HCT116 (cell line): ENCODE measurements at regions not wholly inside any gene's neighbourhood (a gene's known extent, or its start where the extent isn't known, plus 50 kb on each side); places are given as distances from the start of the nearest gene placed in this dataset.

ENCODE experiments used
- ATAC-seq: fragments of 200-7000 bp; cut with Tn5 transposase; 2 replicates; pipeline ENCODE4 v1.9.1; 2020; ENCODE audit warnings: mild to moderate bottlenecking, moderate library complexity
- BruUV-seq: library from RNA; stranded (reverse); fragments of 400-500 nt; replicated peaks from 2 replicates; lab custom pipeline; 2021; lab: Mats Ljungman, UMichigan
- CTCF ChIA-PET: fragments of 300-600 bp; sonication (Branson Sonifier 250); formaldehyde crosslinking; loops from one replicate; lab custom pipeline; 2021; ENCODE audit warnings: antibody characterized with exemption; lab: Charles Lee
- POLR2A ChIA-PET: fragments of 300-600, 350-600 bp; sonication (Branson Sonifier 250); formaldehyde crosslinking; loops from one replicate; lab custom pipeline; 2021; ENCODE audit warnings: antibody characterized with exemption; lab: Charles Lee
- RAD21 ChIA-PET, 2 experiments: fragments of 300-600 bp; sonication (Branson Sonifier 250); formaldehyde crosslinking; loops; one replicate each; lab custom pipeline; 2023; ENCODE audit warnings: low total read pairs in 2 of 2; ENCODE audit not compliant: uncharacterized antibody in 2 of 2, unreplicated experiment in 2 of 2, low non-redundant PET in 1 of 2; lab: Charles Lee
- DNase-seq: peaks from one replicate; pipeline ENCODE4 v3.0.0-alpha.2; 2010; ENCODE audit warnings: low read depth, low spot score
- H2AFZ ChIP-seq: fragments of 200-600 bp; shearing (Covaris generic), sonication (generic); 2 replicates; pipeline ENCODE4 v1.6.1; 2017; ENCODE audit warnings: low read depth, mixed run types, mixed read lengths, antibody characterized with exemption, low read length; ENCODE audit not compliant: poor library complexity, severe bottlenecking
- H3K27ac ChIP-seq: 2 replicates; pipeline ENCODE4 v1.5.1; 2012; ENCODE audit warnings: low read depth, low read length
- H3K27me3 ChIP-seq: fragments of 200-600 bp; sonication (generic); 2 replicates; pipeline ENCODE4 v1.6.1; 2016; ENCODE audit warnings: mixed run types, low read length, mixed read lengths; ENCODE audit not compliant: insufficient read depth
- H3K36me3 ChIP-seq, 2 experiments: fragments of 200-500 bp in 1 of 2; fragments of 200-600 bp in 1 of 2; sonication (Bioruptor generic) in 1 of 2; sonication (generic) in 1 of 2; 2 replicates each; pipeline versions ENCODE4 v1.5.1 to v1.6.1; 2014 to 2016; ENCODE audit warnings: low read length in 2 of 2, inconsistent platforms in 1 of 2, mixed read lengths in 1 of 2, mixed run types in 1 of 2; ENCODE audit not compliant: insufficient read depth in 2 of 2, control insufficient read depth in 1 of 2
- H3K4me1 ChIP-seq, 2 experiments: fragments of 200-600 bp in 1 of 2; sonication (generic) in 1 of 2; 2 replicates each; pipeline versions ENCODE4 v1.5.1 to v1.6.1; 2012 to 2017; ENCODE audit warnings: low read length in 2 of 2, inconsistent platforms in 1 of 2, mild to moderate bottlenecking in 1 of 2, mixed read lengths in 1 of 2, mixed run types in 1 of 2, moderate library complexity in 1 of 2; ENCODE audit not compliant: insufficient read depth in 2 of 2, control insufficient read depth in 1 of 2
- H3K4me2 ChIP-seq: fragments of 200-600 bp; sonication (generic); 2 replicates; pipeline ENCODE4 v1.6.1; 2017; ENCODE audit warnings: mixed run types, low read length, mixed read lengths
- H3K4me3 ChIP-seq, 2 experiments: fragments of 200-600 bp in 1 of 2; sonication (generic) in 1 of 2; replicated peaks in 1 of 2; 2 replicates each; pipeline ENCODE4 v1.5.1; 2011 to 2016; ENCODE audit warnings: low read length in 2 of 2, control low read depth in 1 of 2, low read depth in 1 of 2, mild to moderate bottlenecking in 1 of 2, mixed read lengths in 1 of 2, mixed run types in 1 of 2
- H3K79me2 ChIP-seq: fragments of 200-600 bp; sonication (generic); 2 replicates; pipeline ENCODE4 v1.6.1; 2017; ENCODE audit warnings: mild to moderate bottlenecking, mixed run types, low read length, moderate library complexity, mixed read lengths; ENCODE audit not compliant: insufficient read depth
- H3K9ac ChIP-seq: fragments of 200-600 bp; sonication (generic); 2 replicates; pipeline ENCODE4 v1.6.1; 2016; ENCODE audit warnings: low read length, mixed read lengths
- H3K9me2 ChIP-seq: fragments of 200-600 bp; sonication (generic), shearing (Covaris generic); 2 replicates; pipeline ENCODE4 v1.6.1; 2017; ENCODE audit warnings: mixed run types, mild to moderate bottlenecking, moderate library complexity; ENCODE audit not compliant: insufficient read depth
- H3K9me3 ChIP-seq, 2 experiments: fragments of 200-500 bp in 1 of 2; fragments of 200-600 bp in 1 of 2; sonication (Bioruptor generic) in 1 of 2; sonication (generic) in 1 of 2; 2 replicates each; pipeline ENCODE4 v1.6.1; 2014 to 2017; ENCODE audit warnings: low read length in 2 of 2, mixed read lengths in 2 of 2, inconsistent platforms in 1 of 2, low read depth in 1 of 2, mild to moderate bottlenecking in 1 of 2, mixed run types in 1 of 2, moderate library complexity in 1 of 2; ENCODE audit not compliant: control insufficient read depth in 1 of 2, insufficient read depth in 1 of 2
- H4K20me1 ChIP-seq: fragments of 200-600 bp; sonication (generic), shearing (Covaris generic); 2 replicates; pipeline ENCODE4 v1.6.1; 2017; ENCODE audit warnings: mixed run types, mild to moderate bottlenecking, moderate library complexity; ENCODE audit not compliant: insufficient read depth
- CTCF ChIP-seq, 3 experiments: fragments of 200-600 bp in 1 of 3; sonication (generic) in 1 of 3; IDR thresholded peaks in 2 of 3; conservative IDR thresholded peaks in 1 of 3; 2 replicates each; pipeline ENCODE4 v1.5.1; 2012 to 2017; ENCODE audit warnings: low read depth in 2 of 3, low read length in 2 of 3, antibody characterized with exemption in 1 of 3, borderline replicate concordance in 1 of 3, control low read depth in 1 of 3, mild to moderate bottlenecking in 1 of 3, mixed read lengths in 1 of 3, mixed run types in 1 of 3, moderate library complexity in 1 of 3; ENCODE audit not compliant: insufficient read depth in 1 of 3
- ELF1 ChIP-seq: IDR thresholded peaks from 2 replicates; pipeline ENCODE4 v1.6.1; 2012; ENCODE audit warnings: low read depth, borderline replicate concordance
- EZH2 ChIP-seq: fragments of 200-600 bp; sonication (generic); IDR thresholded peaks from 2 replicates; pipeline ENCODE4 v1.6.1; 2017; ENCODE audit warnings: antibody characterized with exemption, mixed run types
- EZH2phosphoT487 ChIP-seq: fragments of 200-600 bp; IDR thresholded peaks from 2 replicates; pipeline ENCODE4 v1.6.1; 2018; ENCODE audit warnings: antibody characterized with exemption, borderline replicate concordance
- FOSL1 ChIP-seq: IDR thresholded peaks from 2 replicates; pipeline ENCODE4 v1.6.1; 2012; ENCODE audit warnings: low read depth
- JUND ChIP-seq: IDR thresholded peaks from 2 replicates; pipeline ENCODE4 v1.6.1; 2012
- POLR2A ChIP-seq: IDR thresholded peaks from 2 replicates; pipeline ENCODE4 v1.7.0; 2011; ENCODE audit warnings: borderline replicate concordance; ENCODE audit not compliant: insufficient read depth, insufficient read length; ENCODE audit errors: extremely low read depth
- POLR2AphosphoS5 ChIP-seq: IDR thresholded peaks from 2 replicates; pipeline ENCODE4 v1.6.1; 2011; ENCODE audit warnings: mild to moderate bottlenecking, low read depth, low read length, moderate library complexity
- SIN3A ChIP-seq: IDR thresholded peaks from 2 replicates; pipeline ENCODE4 v1.6.1; 2012; ENCODE audit warnings: low read depth
- SRF ChIP-seq: IDR thresholded peaks from 2 replicates; pipeline ENCODE4 v1.6.1; 2012; ENCODE audit warnings: low read depth
- TCF7L2 ChIP-seq: IDR thresholded peaks from 2 replicates; pipeline ENCODE4 v1.7.0; 2011; ENCODE audit warnings: borderline replicate concordance, inconsistent platforms; ENCODE audit not compliant: insufficient read depth, insufficient read length; ENCODE audit errors: extremely low read depth
- YY1 ChIP-seq: IDR thresholded peaks from 2 replicates; pipeline ENCODE4 v1.6.1; 2011; ENCODE audit warnings: low read length, low read depth, moderate library complexity, mild to moderate bottlenecking; ENCODE audit not compliant: insufficient replicate concordance; ENCODE audit errors: extremely low read depth
- ZFX ChIP-seq: fragments of 450-650 bp; IDR thresholded peaks from 2 replicates; pipeline ENCODE4 v1.6.1; 2017
- intact Hi-C: fragments of 100-400 bp; cut with micrococcal nuclease; formaldehyde crosslinking; loops from 2 replicates; pipeline ENCODE4 v1.10.0; 2022

- no peak for TF ChIP-seq CTCF (IDR thresholded peaks at IDR 0.05 in 2 of 3, conservative IDR thresholded peaks at IDR 0.05 in 1 of 3; ENCODE audit: borderline replicate concordance in 1 of 3, insufficient read depth in 1 of 3, low read depth in 2 of 3, low read length in 2 of 3)
Measured at GRCh38 chr2:129262934-129263333, 716.5 kb upstream of the RAB6C start (continued).

GRCh38 chr2:129263939-129264338 lies 715.5 kb upstream of the RAB6C start:
- H4K20me1 ChIP-seq, result no peaks in the 10 kb centered on the region; the same call in 1 of the 2 replicates
- no peak overlapping the region for H3K4me2 ChIP-seq
- H3K9ac ChIP-seq, result no peak overlapping the region
- H2AFZ ChIP-seq, result no peak overlapping the region
- H3K4me3 ChIP-seq, result no peak overlapping the region
- CTCF ChIA-PET, result no interaction called here
- H3K4me1 ChIP-seq, result no peaks in the 10 kb centered on the region
- POLR2A ChIA-PET, result no interaction called here
- RAD21 ChIA-PET, result no interaction called here
- H3K79me2 ChIP-seq, result no peaks in the 10 kb centered on the region
- no peaks in the 10 kb centered on the region for H3K27me3 ChIP-seq
- no peaks in the 10 kb centered on the region for H3K9me2 ChIP-seq
- BruUV-seq, result no TSS peak
- intact Hi-C loops, result loop anchor here (10.0 kb wide), 1 partner anchor 519 kb away; no protein-coding TSS in a partner anchor
- no peak for ATAC-seq
- no peaks in the 10 kb centered on the region for H3K9me3 ChIP-seq
- TF ChIP-seq EZH2phosphoT487 (no peak), JUND (no peak), TCF7L2 (no peak)
- TF ChIP-seq, all 23 proteins: peak for 0
- DNase-seq, result no peak
- Histone ChIP-seq H3K27ac (no peak overlapping the region), H3K36me3 (no peaks in the 10 kb centered on the region)

GRCh38 chr2:129267559-129267958 lies 711.9 kb upstream of the RAB6C start:
- Histone ChIP-seq H3K79me2 (no peaks in the 10 kb centered on the region), H2AFZ (no peak overlapping the region), H4K20me1 (no peaks in the 10 kb centered on the region), H3K9ac (no peak overlapping the region), H3K4me1 (no peaks in the 10 kb centered on the region), H3K4me3 (no peak overlapping the region), H3K9me3 (no peaks in the 10 kb centered on the region), H3K4me2 (no peak overlapping the region), H3K36me3 (no peaks in the 10 kb centered on the region), H3K27ac (no peak overlapping the region), H3K9me2 (no peaks in the 10 kb centered on the region), H3K27me3 (no peaks in the 10 kb centered on the region; the same call in 1 of the 2 replicates)
- ChIA-PET RAD21 (no interaction called here), CTCF (no interaction called here), POLR2A (no interaction called here)
- intact Hi-C loops, result loop anchor here (10.0 kb wide), 1 partner anchor 523 kb away; no protein-coding TSS in a partner anchor
- no peak for DNase-seq
- no peak for ATAC-seq
- BruUV-seq, result no TSS peak
- no peak for TF ChIP-seq ELF1
- no peak for TF ChIP-seq CTCF (IDR thresholded peaks at IDR 0.05 in 2 of 3, conservative IDR thresholded peaks at IDR 0.05 in 1 of 3; ENCODE audit: borderline replicate concordance in 1 of 3, insufficient read depth in 1 of 3, low read depth in 2 of 3, low read length in 2 of 3)
- no peak for TF ChIP-seq POLR2AphosphoS5
- no peak for TF ChIP-seq FOSL1
- TF ChIP-seq POLR2A, result no peak
- no peak for TF ChIP-seq SRF
- no peak for TF ChIP-seq SIN3A
- no peak for TF ChIP-seq EZH2phosphoT487
- TF ChIP-seq ZFX, result no peak
- TF ChIP-seq YY1, result no peak
- TF ChIP-seq JUND, result no peak
- TF ChIP-seq EZH2, result no peak
